Motor neuron (in vitro differentiated cells): ENCODE measurements at regions not wholly inside any gene's neighbourhood (a gene's known extent, or its start where the extent isn't known, plus 50 kb on each side); places are given as distances from the start of the nearest gene placed in this dataset.

Experiments used
- ATAC-seq, 8 experiments: fragments of 200-7000 bp; cut with Tn5 transposase; replicated peaks in 6 of 8; 2 replicates each; pipeline ENCODE4 v1.8.0; 2021; ENCODE audit warnings: mild to moderate bottlenecking in 8 of 8, moderate library complexity in 8 of 8
- H3K27ac ChIP-seq, 2 donors: fragments of 250-450 bp; sonication (Bioruptor Pico); 2 replicates each; pipeline ENCODE4 v1.9.0; 2021; ENCODE audit warnings: antibody characterized with exemption in 2 of 2, mild to moderate bottlenecking in 2 of 2, moderate library complexity in 1 of 2
- H3K4me1 ChIP-seq, 2 donors: fragments of 250-450 bp; sonication (Bioruptor Pico); replicated peaks in 1 of 2; 2 replicates each; pipeline ENCODE4 v1.6.1; 2021; ENCODE audit warnings: antibody characterized with exemption in 2 of 2, mild to moderate bottlenecking in 2 of 2, moderate library complexity in 1 of 2
- H3K4me3 ChIP-seq, 5 donors: fragments of 250-450 bp; sonication (Bioruptor Pico); 2 replicates each; pipeline ENCODE4 v1.9.0; 2021; ENCODE audit warnings: antibody characterized with exemption in 5 of 5, mild to moderate bottlenecking in 5 of 5, moderate library complexity in 4 of 5
- WGBS, 10 experiments: fragments of 450-650 bp; shearing (Covaris generic); methylation state at CpG; one replicate each; pipeline ENCODE4 v1.0.0; 2022; 5-methylcytosine and 5-hydroxymethylcytosine counted together
- in situ Hi-C, 9 experiments: fragments of 400-800 bp; cut with MboI; loops; one replicate each; pipeline ENCODE4 v1.15.0; 2021; ENCODE audit warnings: low sequenced_read_pairs in 9 of 9, low pct_unique_long_range_greater_than_20kb in 2 of 9; ENCODE audit not compliant: unreplicated experiment in 9 of 9

DNA sequence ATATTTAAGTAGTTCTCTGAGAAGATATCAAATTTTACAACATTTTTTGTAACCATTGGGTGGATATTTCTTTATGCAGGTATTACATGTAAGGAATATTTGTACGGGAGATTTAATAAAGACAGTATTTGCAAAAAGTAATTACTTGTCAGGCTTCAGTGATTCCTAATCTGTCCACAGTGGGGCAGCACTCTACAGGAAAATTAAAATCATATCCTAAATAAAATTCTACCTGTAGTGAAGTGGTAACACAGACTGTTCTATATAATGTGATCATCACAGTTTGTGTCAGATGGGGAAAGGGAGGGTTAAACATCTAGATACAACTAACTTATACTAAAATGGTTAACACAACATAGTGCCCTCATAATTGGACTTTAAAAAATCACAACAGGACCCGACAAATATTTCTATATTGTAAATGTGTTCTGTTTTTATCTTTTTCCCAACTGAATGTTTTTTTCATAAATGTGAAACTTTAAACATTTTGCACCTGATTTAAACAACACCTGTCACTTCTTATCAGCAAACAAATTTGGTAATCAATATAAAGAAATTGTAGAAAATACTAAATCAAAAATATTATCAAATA lies 145.6 kb upstream of the MANEA start:
- ATAC-seq, result no peak
- no peaks in the 10 kb centered on the region for H3K4me1 ChIP-seq
- in situ Hi-C loops, result no loop called here
- no peak overlapping the region for H3K4me3 ChIP-seq
- 20 to 100% (median 43%) methylated on average over 1 to 2 of the region's 2 CpGs; no CpG with 5 or more reads in 1 of the 10 experiments for WGBS, 10 experiments
- H3K27ac ChIP-seq, result no peak overlapping the region

DNA sequence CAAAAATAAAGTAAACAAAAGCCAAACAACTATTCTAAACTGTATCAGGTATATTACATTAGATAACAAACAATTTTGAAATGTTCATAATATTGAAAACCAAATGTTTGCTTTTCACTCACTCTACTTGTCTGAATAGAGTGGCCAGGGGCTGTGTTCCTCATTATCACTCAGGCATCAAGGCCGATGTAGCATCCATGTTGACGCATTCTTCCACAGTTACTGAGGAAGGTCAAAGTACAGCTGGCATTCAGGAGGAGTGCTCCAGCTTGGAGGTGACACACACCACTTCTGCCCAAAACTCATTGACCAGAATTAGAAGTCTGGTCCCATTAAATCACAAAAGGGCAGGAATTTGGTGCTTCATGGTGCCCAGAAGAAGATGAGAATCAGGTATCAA lies 137.6 kb upstream of the MANEA start:
- WGBS, 10 experiments, result 5 to 100% (median 86%) methylated on average over 1 to 2 of the region's 2 CpGs; no CpG with 5 or more reads in 1 of the 10 experiments
- in situ Hi-C loops, result no loop called here

DNA sequence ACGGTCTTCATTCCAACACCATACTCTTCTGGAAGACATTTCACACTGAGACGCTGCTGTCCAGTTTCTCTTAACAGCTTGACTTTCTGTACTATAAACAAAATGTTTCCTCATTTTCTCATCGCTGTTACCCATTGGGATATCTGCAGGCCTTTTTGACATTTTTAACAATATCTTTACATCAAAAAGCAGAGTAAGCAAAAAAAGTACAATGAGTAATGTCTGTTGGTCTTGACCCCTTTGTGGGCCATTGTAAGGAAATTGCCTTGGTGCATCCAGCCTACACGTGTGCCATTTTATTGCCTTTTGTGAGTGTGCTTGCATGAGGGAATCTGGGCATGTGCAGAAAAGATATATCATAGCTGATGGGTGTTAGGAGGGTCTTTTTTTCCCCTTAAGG lies 129.1 kb upstream of the MANEA start:
- H3K4me3 ChIP-seq, result no peak overlapping the region
- no peak for ATAC-seq
- WGBS, 10 experiments, result 32 to 100% (median 81%) methylated on average over 1 to 4 of the region's 4 CpGs
- no peak overlapping the region for H3K27ac ChIP-seq
- in situ Hi-C loops, result no loop called here
- no peaks in the 10 kb centered on the region for H3K4me1 ChIP-seq

More for the DNA sequence above, 137.6 kb upstream of the MANEA start:
- Histone ChIP-seq H3K4me1 (no peaks in the 10 kb centered on the region), H3K27ac (no peak overlapping the region), H3K4me3 (no peak overlapping the region)
- ATAC-seq, result no peak

DNA sequence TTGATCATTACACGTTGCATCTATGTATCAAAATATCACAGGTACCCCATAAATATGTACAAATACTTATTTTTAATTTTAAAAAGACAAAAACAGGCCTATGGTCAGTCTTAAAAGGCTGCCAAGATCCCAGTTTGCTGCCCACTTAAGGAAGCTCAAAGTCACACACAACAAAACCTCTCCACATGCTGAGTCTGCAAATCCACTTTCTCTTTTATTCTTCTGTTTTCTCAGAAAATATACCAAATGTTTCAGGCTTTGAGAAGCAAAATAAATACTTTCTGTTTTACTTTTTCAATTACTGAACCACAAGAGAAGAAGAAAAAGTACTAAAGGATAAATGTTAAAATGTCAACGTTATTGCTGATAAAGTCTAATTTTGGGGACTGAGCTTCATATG lies 107.8 kb upstream of the MANEA start:
- Histone ChIP-seq H3K27ac (no peak overlapping the region), H3K4me3 (no peak overlapping the region), H3K4me1 (no peaks in the 10 kb centered on the region)
- 0 to 100% (median 78%) methylated on average over 2 of the region's 2 CpGs; no CpG with 5 or more reads in 1 of the 10 experiments for WGBS, 10 experiments
- ATAC-seq, result no peak
- in situ Hi-C loops, result no loop called here

DNA sequence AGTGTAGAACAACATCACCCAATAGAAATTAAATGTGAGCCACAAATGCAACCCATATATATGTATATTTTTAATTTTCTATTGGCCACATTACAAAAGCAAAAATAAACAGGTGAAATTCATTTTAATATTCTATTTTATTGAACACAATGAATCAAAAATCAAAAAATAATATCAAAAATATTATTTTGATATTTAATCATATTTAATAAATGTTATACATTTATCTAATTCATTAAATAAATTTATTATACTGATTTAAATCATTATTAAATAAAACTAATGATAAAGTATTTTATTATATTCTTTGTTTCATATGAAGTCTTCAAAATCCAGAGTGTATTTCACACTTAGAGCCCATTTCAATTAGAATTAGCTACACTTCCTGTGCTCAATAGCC lies 98.4 kb upstream of the MANEA start:
- in situ Hi-C loops, result no loop called here
- no peak for ATAC-seq
- no peak overlapping the region for H3K27ac ChIP-seq
- no peak overlapping the region for H3K4me3 ChIP-seq
- H3K4me1 ChIP-seq, result no peaks in the 10 kb centered on the region

DNA sequence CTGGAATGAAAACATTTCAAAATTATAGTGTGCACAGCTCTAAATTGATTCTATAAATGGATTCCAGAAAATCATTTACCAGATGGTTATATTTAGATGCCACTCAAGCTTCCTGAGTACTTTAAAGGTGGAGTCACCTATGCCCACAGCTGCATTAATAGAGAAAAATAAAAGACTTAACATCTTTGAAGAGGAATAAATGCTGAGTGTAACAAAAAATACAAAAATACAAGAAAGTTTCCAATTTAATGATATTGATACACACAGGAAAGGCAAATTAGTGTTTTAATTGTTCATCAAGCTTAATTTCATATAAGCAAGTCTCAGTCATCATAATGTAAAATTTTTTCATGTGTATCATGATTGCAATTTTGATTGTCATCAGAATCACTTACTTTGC lies 89.5 kb upstream of the MANEA start:
- Histone ChIP-seq H3K4me3 (no peak overlapping the region), H3K4me1 (no peaks in the 10 kb centered on the region), H3K27ac (no peak overlapping the region)
- in situ Hi-C loops, result no loop called here
- ATAC-seq, result peak in 1 of 8 experiments; percentile 55

DNA sequence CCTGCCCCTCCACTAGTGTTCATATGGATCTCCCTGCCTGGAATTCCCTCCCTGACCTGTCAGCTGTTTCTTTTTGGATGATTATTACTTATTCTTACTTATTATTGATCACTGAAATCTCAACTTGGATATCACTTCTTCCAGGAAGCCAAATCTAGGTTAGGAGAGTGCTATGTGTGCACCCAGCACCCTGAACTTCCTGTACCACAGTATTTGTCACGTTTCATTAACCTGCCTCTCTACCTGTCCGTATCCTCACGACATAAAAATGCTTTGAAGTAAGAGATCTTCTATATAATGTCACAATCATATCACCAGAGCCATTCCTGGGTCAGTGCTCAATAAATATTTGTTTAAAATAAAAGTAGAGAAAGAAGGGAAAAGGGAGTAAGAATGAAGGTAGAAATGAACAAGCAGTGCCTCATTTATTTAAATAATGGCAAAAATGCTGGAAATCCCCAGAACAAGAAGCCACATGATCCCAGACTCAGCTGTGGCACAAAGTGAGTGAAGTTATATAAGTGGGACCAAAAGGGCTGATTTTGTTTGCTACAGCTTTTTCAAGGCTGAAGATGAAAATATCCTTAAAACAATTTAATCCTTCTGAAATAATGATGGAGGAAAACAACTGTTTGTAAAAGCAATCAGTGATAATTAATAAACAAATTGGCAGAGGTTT lies 88.0 kb upstream of the MANEA start:
- H3K27ac ChIP-seq, result no peak overlapping the region
- 0 to 83% (median 54%) methylated on average over 1 to 3 of the region's 3 CpGs; no CpG with 5 or more reads in 2 of the 10 experiments for WGBS, 10 experiments
- H3K4me1 ChIP-seq, result no peaks in the 10 kb centered on the region
- H3K4me3 ChIP-seq, result no peak overlapping the region
- ATAC-seq, result no peak
- in situ Hi-C loops, result no loop called here

DNA sequence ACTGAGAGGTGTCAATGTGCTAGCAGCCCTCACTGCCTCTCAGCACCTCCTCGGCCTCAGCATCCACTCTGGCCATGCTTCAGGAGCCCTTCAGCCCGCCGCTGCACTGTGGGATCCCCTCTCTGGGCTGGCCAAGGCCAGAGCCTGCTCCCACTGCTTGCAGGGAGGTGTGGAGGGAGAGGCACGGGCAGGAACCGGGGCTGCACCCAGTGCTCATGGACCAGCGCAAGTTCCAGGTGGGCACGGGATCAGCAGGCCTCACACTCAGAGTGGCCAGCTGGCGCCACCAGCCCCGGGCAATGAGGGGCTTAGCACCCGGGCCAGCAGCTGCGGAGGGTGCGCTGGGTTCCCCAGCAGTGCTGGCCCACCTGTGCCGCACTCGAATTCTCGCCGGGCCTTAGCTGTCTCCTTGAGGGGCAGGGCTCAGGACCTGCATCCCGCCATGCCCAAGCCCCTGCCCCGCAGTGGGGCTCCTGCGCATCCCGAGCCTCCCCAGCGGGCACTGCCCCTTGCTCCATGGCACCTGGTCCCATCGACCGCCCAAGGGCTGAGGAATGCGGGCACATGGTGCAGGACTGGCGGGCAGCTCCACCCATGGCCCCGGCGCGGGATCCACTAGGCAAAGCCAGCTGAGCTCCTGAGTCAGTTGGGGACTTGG lies 80.4 kb upstream of the MANEA start:
- 53 to 100% (median 100%) methylated on average over 1 to 5 of the region's 28 CpGs; no CpG with 5 or more reads in 5 of the 10 experiments for WGBS, 10 experiments
- no peaks in the 10 kb centered on the region for H3K4me1 ChIP-seq
- no peak overlapping the region for H3K4me3 ChIP-seq
- ATAC-seq, result no peak
- H3K27ac ChIP-seq, result no peak overlapping the region
- in situ Hi-C loops, result no loop called here

DNA sequence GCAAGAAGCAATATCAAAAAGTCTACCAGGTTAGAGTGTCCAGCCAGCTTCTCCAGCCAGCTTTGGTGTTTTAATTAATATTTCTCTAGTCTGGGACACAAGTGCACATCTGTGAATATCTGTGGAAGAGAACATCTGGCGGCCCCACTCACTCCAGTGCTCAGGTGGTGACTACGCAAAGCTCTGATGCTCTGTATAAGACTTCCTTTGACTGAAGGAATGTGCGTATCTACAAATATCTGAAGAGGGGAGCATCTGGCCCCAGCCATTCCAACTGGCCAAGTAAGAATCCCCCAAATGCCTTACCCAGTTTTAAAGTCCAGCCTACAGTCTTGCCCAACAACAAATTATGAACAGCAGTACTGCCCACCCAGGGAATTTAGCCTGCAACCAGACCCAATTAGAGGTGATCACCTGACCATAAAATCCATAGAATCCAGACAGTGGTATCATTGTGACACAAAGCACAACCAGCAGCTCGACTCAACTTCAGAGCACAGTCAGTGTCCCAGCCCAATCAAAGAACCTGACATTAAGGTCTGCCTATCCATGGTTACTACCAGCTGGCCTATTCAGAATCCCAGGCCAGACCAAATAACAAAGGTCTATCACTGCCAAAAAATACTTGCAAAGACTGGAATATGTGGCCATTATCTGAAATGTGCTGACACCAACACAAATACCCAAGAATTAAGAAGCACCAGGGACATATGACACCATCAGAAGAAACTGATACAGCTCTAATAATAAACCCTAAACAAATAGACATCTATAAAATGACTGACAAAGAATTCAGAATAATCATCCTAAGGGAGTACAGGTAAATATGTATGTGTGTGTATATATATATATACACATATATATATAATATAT lies 76.1 kb upstream of the MANEA start:
- WGBS, 10 experiments, result 17 to 100% (median 78%) methylated on average over 1 to 3 of the region's 4 CpGs; no CpG with 5 or more reads in 2 of the 10 experiments
- no peak for ATAC-seq
- no peak overlapping the region for H3K4me3 ChIP-seq
- H3K4me1 ChIP-seq, result no peaks in the 10 kb centered on the region
- in situ Hi-C loops, result no loop called here
- no peak overlapping the region for H3K27ac ChIP-seq

DNA sequence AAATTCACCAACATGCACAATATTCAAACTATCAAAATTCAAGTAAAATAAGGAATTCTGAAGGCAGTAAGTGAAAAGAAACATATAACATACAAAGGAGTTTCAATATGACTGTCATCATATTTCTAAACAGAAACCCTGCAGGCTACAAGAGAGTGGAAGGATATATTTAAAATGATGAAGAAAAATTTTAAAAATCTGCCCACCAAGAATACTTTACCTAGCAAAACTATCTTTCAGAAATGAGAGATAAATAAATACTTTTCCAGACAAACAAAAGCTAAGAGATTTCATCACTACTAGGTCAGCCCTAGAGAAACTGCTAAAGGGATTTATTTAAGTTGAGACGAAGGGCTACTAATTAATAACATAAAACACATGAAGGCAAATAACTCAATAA lies 73.8 kb upstream of the MANEA start:
- no peaks in the 10 kb centered on the region for H3K4me1 ChIP-seq
- H3K27ac ChIP-seq, result no peak overlapping the region
- no peak overlapping the region for H3K4me3 ChIP-seq
- WGBS, 10 experiments, result 8 to 100% (median 87%) methylated on average over 1 of the region's 1 CpG
- in situ Hi-C loops, result no loop called here
- ATAC-seq, result no peak

DNA sequence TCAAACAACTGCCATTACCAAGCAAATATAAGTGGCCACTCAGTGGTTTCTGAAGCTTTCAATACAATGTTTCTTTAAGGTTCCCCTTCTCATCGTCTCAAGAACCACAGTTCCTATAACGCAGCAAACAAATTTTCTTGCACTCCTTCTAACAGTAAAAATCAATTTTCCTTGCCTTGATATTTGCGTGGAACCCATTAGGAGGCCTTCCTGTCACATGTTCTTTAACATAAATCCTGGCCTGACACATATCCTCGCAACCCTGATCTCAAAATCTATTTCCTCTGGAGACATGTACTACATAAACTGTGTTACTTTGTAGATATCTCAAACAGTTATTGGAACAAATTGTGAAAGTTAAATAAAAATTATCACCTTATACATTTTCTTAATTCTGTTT lies 65.9 kb upstream of the MANEA start:
- no peak overlapping the region for H3K27ac ChIP-seq
- in situ Hi-C loops, result no loop called here
- 13 to 69% (median 41%) methylated on average over 1 to 4 of the region's 4 CpGs; no CpG with 5 or more reads in 1 of the 10 experiments for WGBS, 10 experiments
- H3K4me3 ChIP-seq, result no peak overlapping the region
- ATAC-seq, result peak in 2 of 8 experiments; percentile 33 to 54
- H3K4me1 ChIP-seq, result no peaks in the 10 kb centered on the region

DNA sequence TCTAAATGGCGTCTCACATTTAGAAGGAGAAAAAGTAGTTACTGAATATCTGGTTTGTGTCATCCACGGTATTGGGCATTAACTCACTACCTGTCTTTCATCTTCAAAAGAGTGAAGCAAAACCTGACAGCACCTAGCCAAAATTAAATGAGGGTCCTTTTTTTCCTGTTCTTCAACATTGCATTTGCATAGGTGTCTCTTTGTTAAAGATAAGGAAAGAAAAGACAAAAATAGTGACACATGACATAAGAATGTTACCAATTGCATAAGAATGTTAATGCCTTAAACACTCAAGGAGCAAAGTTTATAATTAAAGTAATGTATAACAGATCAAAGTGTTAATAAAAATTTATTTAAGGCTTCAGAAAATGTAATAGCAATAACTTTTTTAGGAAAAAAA lies 61.4 kb upstream of the MANEA start:
- Histone ChIP-seq H3K4me1 (no peaks in the 10 kb centered on the region), H3K27ac (no peak overlapping the region), H3K4me3 (no peak overlapping the region)
- in situ Hi-C loops, result no loop called here
- ATAC-seq, result no peak
- 0 to 78% (median 36%) methylated on average over 1 to 2 of the region's 2 CpGs for WGBS, 10 experiments

DNA sequence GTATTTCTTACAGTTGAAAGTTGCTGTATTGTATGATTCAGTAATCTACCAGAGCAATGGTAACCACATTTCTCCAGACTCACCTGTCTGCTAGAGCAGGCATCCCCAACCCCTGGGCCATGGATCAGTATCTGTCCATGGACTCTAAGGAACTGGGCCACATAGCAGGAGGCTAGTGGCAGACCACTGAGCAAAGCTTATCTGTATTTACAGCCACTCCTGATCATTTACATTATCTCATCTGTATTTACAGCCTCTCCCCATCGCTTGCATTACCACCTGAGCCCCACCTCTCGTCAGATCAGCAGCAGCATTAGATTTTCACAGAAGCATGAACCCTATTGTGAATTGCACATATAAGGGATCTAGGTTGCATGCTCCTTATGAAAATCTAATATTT lies 60.3 kb upstream of the MANEA start:
- Histone ChIP-seq H3K4me3 (no peak overlapping the region), H3K27ac (no peak overlapping the region), H3K4me1 (no peaks in the 10 kb centered on the region)
- in situ Hi-C loops, result no loop called here
- 78 to 100% methylated on average over 1 to 2 of the region's 2 CpGs; no CpG with 5 or more reads in 8 of the 10 experiments for WGBS, 10 experiments
- ATAC-seq, result no peak
